ENCODE measurements at regions not wholly inside any gene's neighbourhood (a gene's known extent, or its start where the extent isn't known, plus 50 kb on each side); places are given as distances from the start of the nearest gene placed in this dataset.

DNA sequence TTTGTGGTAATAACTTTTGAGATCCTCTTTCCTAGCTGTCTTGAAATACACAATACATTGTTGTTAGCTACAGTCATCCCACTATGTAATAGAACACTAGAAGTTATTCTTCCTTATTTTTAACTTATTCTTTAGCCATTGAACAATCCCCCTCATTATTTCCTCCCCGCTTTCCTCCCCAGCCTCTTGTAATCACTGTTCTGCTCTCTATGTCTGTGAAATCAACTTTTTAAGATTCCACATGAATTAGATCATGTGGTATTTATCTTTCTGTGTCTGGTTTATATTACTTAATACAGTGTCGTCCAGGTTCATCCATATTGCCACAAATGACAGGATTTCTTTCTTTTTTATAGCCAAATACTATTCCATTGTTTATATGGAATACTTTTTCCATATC is 72.9 kb downstream of the SLC10A2 start:
- H3K27ac ChIP-seq = no peak overlapping the region
- no peaks in the 10 kb centered on the region for H3K9me3 ChIP-seq (ENCODE audit: low read depth)
- H3K36me3 ChIP-seq (replicated peaks; ENCODE audit: insufficient read depth, low read depth) = no peaks in the 10 kb centered on the region
- no peaks in the 10 kb centered on the region for H3K9me2 ChIP-seq (replicated peaks; ENCODE audit: insufficient read depth)
- no peak overlapping the region for H3K4me2 ChIP-seq
- no peaks in the 10 kb centered on the region for H3K4me1 ChIP-seq (ENCODE audit: insufficient read depth)
- no peaks in the 10 kb centered on the region for H3K79me2 ChIP-seq
- H2AFZ ChIP-seq = no peak overlapping the region
- H3K27me3 ChIP-seq = no peaks in the 10 kb centered on the region
- WGBS (ENCODE audit: low lambda C conversion rate, missing lambda C conversion rate) = 65% methylated on average over 2 of the region's 2 CpGs
- no peak for TF ChIP-seq EZH2 (IDR thresholded peaks at IDR 0.05; ENCODE audit: borderline replicate concordance)
- no peak for TF ChIP-seq CTCF (IDR thresholded peaks at IDR 0.05; ENCODE audit: poor library complexity)
- TF ChIP-seq EZH2phosphoT487 (IDR thresholded peaks at IDR 0.05; ENCODE audit: low read depth, severe bottlenecking, unreplicated experiment) = no peak
- no peaks in the 10 kb centered on the region for H4K20me1 ChIP-seq (ENCODE audit: insufficient read depth, poor library complexity, severe bottlenecking)
- no peak overlapping the region for H3K4me3 ChIP-seq
- no peak for DNase-seq (ENCODE audit: low spot score)

DNA sequence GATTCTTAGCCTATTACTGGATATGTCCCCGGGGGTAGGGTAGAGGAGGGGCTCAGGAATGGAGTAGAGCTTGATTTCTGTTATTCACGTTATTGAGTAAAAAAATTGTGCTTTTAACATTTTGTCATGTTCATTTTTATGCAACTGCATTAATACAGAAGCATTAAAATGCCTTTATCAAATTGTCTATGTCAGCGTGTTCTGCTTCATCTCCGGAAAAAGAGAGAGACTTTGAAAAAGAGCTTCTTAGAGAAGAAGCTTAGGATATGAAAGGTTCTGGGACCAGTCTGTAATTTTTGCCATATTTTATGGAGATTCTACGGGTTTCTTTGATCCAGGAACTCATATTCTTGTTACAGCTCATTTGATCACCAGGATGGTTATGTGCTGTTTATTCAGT is 82.0 kb downstream of the SLC10A2 start:
- peak overlapping the region; percentile 51 for H3K27ac ChIP-seq
- no peak overlapping the region for H3K4me3 ChIP-seq

GRCh38 chr13:102983496-102983895 is 82.7 kb downstream of the SLC10A2 start:
- no peaks in the 10 kb centered on the region for H3K27me3 ChIP-seq
- H3K9me2 ChIP-seq (replicated peaks; ENCODE audit: insufficient read depth) = no peaks in the 10 kb centered on the region
- H3K36me3 ChIP-seq (replicated peaks; ENCODE audit: insufficient read depth, low read depth) = no peaks in the 10 kb centered on the region
- TF ChIP-seq EZH2phosphoT487 (IDR thresholded peaks at IDR 0.05; ENCODE audit: low read depth, severe bottlenecking, unreplicated experiment) = no peak
- TF ChIP-seq EZH2 (IDR thresholded peaks at IDR 0.05; ENCODE audit: borderline replicate concordance) = no peak
- TF ChIP-seq CTCF (IDR thresholded peaks at IDR 0.05; ENCODE audit: poor library complexity) = no peak
- H2AFZ ChIP-seq = no peak overlapping the region
- DNase-seq (ENCODE audit: low spot score) = no peak
- H3K79me2 ChIP-seq = no peaks in the 10 kb centered on the region
- no peaks in the 10 kb centered on the region for H4K20me1 ChIP-seq (ENCODE audit: insufficient read depth, poor library complexity, severe bottlenecking)
- no peak overlapping the region for H3K4me2 ChIP-seq
- peak overlapping the region; percentile 51 for H3K27ac ChIP-seq
- WGBS (ENCODE audit: low lambda C conversion rate, missing lambda C conversion rate) = 57% methylated on average over 3 of the region's 3 CpGs
- no peaks in the 10 kb centered on the region for H3K4me1 ChIP-seq (ENCODE audit: insufficient read depth)
- H3K4me3 ChIP-seq = no peak overlapping the region
- no peaks in the 10 kb centered on the region for H3K9me3 ChIP-seq (ENCODE audit: low read depth)

More for the DNA sequence above, 82.0 kb downstream of the SLC10A2 start:
- Histone ChIP-seq H3K9me2 (replicated peaks; ENCODE audit: insufficient read depth) (no peaks in the 10 kb centered on the region), H3K9me3 (ENCODE audit: low read depth) (no peaks in the 10 kb centered on the region), H4K20me1 (ENCODE audit: insufficient read depth, poor library complexity, severe bottlenecking) (no peaks in the 10 kb centered on the region), H2AFZ (no peak overlapping the region), H3K4me1 (ENCODE audit: insufficient read depth) (no peaks in the 10 kb centered on the region), H3K36me3 (replicated peaks; ENCODE audit: insufficient read depth, low read depth) (no peaks in the 10 kb centered on the region), H3K27me3 (no peaks in the 10 kb centered on the region), H3K4me2 (no peak overlapping the region), H3K79me2 (no peaks in the 10 kb centered on the region)
- 84% methylated on average over 5 of the region's 5 CpGs for WGBS (ENCODE audit: low lambda C conversion rate, missing lambda C conversion rate)
- DNase-seq (ENCODE audit: low spot score) = no peak
- no peak for TF ChIP-seq EZH2 (IDR thresholded peaks at IDR 0.05; ENCODE audit: borderline replicate concordance)
- TF ChIP-seq CTCF (IDR thresholded peaks at IDR 0.05; ENCODE audit: poor library complexity) = no peak
- TF ChIP-seq EZH2phosphoT487 (IDR thresholded peaks at IDR 0.05; ENCODE audit: low read depth, severe bottlenecking, unreplicated experiment) = no peak

Measured in hepatocyte (in vitro differentiated cells).